HEK293 (cell line): ENCODE measurements at regions not wholly inside any gene's neighbourhood (a gene's known extent, or its start where the extent isn't known, plus 50 kb on each side); places are given as distances from the start of the nearest gene placed in this dataset.

ENCODE experiments used
- CTCF ChIA-PET: fragments of 350-600 bp; formaldehyde crosslinking; extraction: SDS; loops from one replicate; lab custom pipeline; 2021; ENCODE audit warnings: antibody characterized with exemption; lab: Yijun Ruan, JAX
- POLR2A ChIA-PET: fragments of 300-600 bp; formaldehyde crosslinking; extraction: SDS; loops from one replicate; lab custom pipeline; 2020; ENCODE audit warnings: antibody characterized with exemption, inconsistent platforms; lab: Yijun Ruan, JAX
- H3K27ac ChIP-seq: fragments of 200-500 bp; sonication (Bioruptor generic); 2 replicates; pipeline ENCODE4 v1.5.1; 2014; ENCODE audit warnings: low read depth, low read length, control low read depth, inconsistent platforms; ENCODE audit errors: extremely low read depth
- H3K36me3 ChIP-seq, 2 experiments: fragments of 200-500 bp in 1 of 2; sonication (Bioruptor generic) in 1 of 2; 1 replicate in 1 of 2; 2 replicates in 1 of 2; pipeline ENCODE4 v1.5.1; 2014 to 2017; ENCODE audit warnings: inconsistent platforms in 2 of 2, low read length in 2 of 2; ENCODE audit not compliant: control insufficient read depth in 2 of 2, insufficient read depth in 1 of 2
- H3K4me1 ChIP-seq: fragments of 200-500 bp; sonication (Bioruptor generic); 2 replicates; pipeline ENCODE4 v1.5.1; 2014; ENCODE audit warnings: mild to moderate bottlenecking, low read length, inconsistent platforms; ENCODE audit not compliant: control insufficient read depth, insufficient read depth
- H3K4me3 ChIP-seq: 2 replicates; pipeline ENCODE4 v1.5.1; 2011; ENCODE audit warnings: low read depth, mild to moderate bottlenecking, control low read depth, low read length, moderate library complexity
- H3K9me3 ChIP-seq: fragments of 200-500 bp; sonication (Bioruptor generic); 2 replicates; pipeline ENCODE4 v1.5.1; 2014; ENCODE audit warnings: low read depth, low read length, inconsistent platforms; ENCODE audit not compliant: control insufficient read depth, insufficient read depth
- BCL11B ChIP-seq: fragments of 450-650 bp; formaldehyde crosslinking; IDR thresholded peaks from 2 replicates; pipeline ENCODE4 v1.5.1; 2016; ENCODE audit warnings: low read depth, missing biosample characterization, missing genetic modification characterization
- GLI2 ChIP-seq: fragments of 450-650 bp; formaldehyde crosslinking; IDR thresholded peaks from 2 replicates; pipeline ENCODE4; 2017; ENCODE audit warnings: missing biosample characterization, missing genetic modification characterization, low read depth, borderline replicate concordance
- GLIS2 ChIP-seq: fragments of 450-650 bp; formaldehyde crosslinking; IDR thresholded peaks from 2 replicates; pipeline ENCODE4 v1.5.1; 2016; ENCODE audit warnings: missing biosample characterization, missing genetic modification characterization
- ZBTB1 ChIP-seq: fragments of 450-650 bp; formaldehyde crosslinking; IDR thresholded peaks from 2 replicates; pipeline ENCODE4 v1.5.1; 2016; ENCODE audit warnings: missing biosample characterization, missing genetic modification characterization
- ZFP41 ChIP-seq: fragments of 450-650 bp; formaldehyde crosslinking; IDR thresholded peaks from 2 replicates; pipeline ENCODE4 v1.5.1; 2016; ENCODE audit warnings: missing biosample characterization, missing genetic modification characterization, borderline replicate concordance
- ZFP69B ChIP-seq: fragments of 450-650 bp; formaldehyde crosslinking; IDR thresholded peaks from 2 replicates; pipeline ENCODE4 v1.5.1; 2016; ENCODE audit warnings: missing biosample characterization, missing genetic modification characterization
- ZNF112 ChIP-seq: fragments of 450-650 bp; formaldehyde crosslinking; IDR thresholded peaks from 2 replicates; pipeline ENCODE4 v1.5.0; 2017; ENCODE audit warnings: missing biosample characterization, missing genetic modification characterization
- ZNF138 ChIP-seq: fragments of 450-650 bp; formaldehyde crosslinking; IDR thresholded peaks from 2 replicates; pipeline ENCODE4 v1.5.1; 2016; ENCODE audit warnings: missing biosample characterization, missing genetic modification characterization, borderline replicate concordance
- ZNF155 ChIP-seq: fragments of 450-650 bp; formaldehyde crosslinking; IDR thresholded peaks from 2 replicates; pipeline ENCODE4 v1.5.1; 2016; ENCODE audit warnings: missing biosample characterization, missing genetic modification characterization
- ZNF580 ChIP-seq: fragments of 450-650 bp; formaldehyde crosslinking; IDR thresholded peaks from 2 replicates; pipeline ENCODE4 v1.5.1; 2016; ENCODE audit warnings: missing biosample characterization, missing genetic modification characterization
- ZNF600 ChIP-seq: fragments of 450-650 bp; formaldehyde crosslinking; IDR thresholded peaks from 2 replicates; pipeline ENCODE4 v1.5.1; 2016; ENCODE audit warnings: missing biosample characterization, missing genetic modification characterization
- ZNF664 ChIP-seq: fragments of 450-650 bp; formaldehyde crosslinking; IDR thresholded peaks from 2 replicates; pipeline ENCODE4 v1.5.1; 2016; ENCODE audit warnings: missing biosample characterization, missing genetic modification characterization
- ZNF692 ChIP-seq: fragments of 450-650 bp; formaldehyde crosslinking; IDR thresholded peaks from 2 replicates; pipeline ENCODE4 v1.5.1; 2016; ENCODE audit warnings: missing biosample characterization, missing genetic modification characterization
- ZNF704 ChIP-seq: fragments of 450-650 bp; formaldehyde crosslinking; IDR thresholded peaks from 2 replicates; pipeline ENCODE4 v1.5.1; 2016; ENCODE audit warnings: missing biosample characterization, missing genetic modification characterization
- ZNF768 ChIP-seq: fragments of 450-650 bp; formaldehyde crosslinking; IDR thresholded peaks from 2 replicates; pipeline ENCODE4 v1.5.1; 2018; ENCODE audit warnings: missing biosample characterization, mild to moderate bottlenecking, missing genetic modification characterization
- ZNF785 ChIP-seq: fragments of 450-650 bp; formaldehyde crosslinking; IDR thresholded peaks from 2 replicates; pipeline ENCODE4 v1.5.1; 2016; ENCODE audit warnings: missing biosample characterization, missing genetic modification characterization

GRCh38 chr11:44399968-44400367 lies 90.0 kb upstream of the ALX4 start:
- ChIA-PET POLR2A (no interaction called here), CTCF (no interaction called here)
- Histone ChIP-seq H3K4me3 (no peak overlapping the region), H3K9me3 (no peaks in the 10 kb centered on the region), H3K36me3 (no peaks in the 10 kb centered on the region), H3K27ac (no peak overlapping the region)
- TF ChIP-seq ZNF692: no peak
- TF ChIP-seq ZNF768 (tag by site-specific recombination): no peak
- TF ChIP-seq GLIS2 (tag by site-specific recombination): no peak
- peak; percentile 59; the same call in 1 of the 2 replicates for TF ChIP-seq ZNF664 (tag by site-specific recombination)
- TF ChIP-seq, all 188 proteins: peak for 1
- H3K4me1 ChIP-seq: no peaks in the 10 kb centered on the region

- POLR2A ChIA-PET: no interaction called here
- Histone ChIP-seq H3K27ac (no peak overlapping the region), H3K36me3 (no peaks in the 10 kb centered on the region), H3K4me1 (no peaks in the 10 kb centered on the region), H3K9me3 (no peaks in the 10 kb centered on the region), H3K4me3 (no peak overlapping the region)
- TF ChIP-seq ZFP41: no peak
- CTCF ChIA-PET: no interaction called here
These were observed 90.5 kb upstream of the ALX4 start for GRCh38 chr11:44400431-44400830.

- ChIA-PET POLR2A (no interaction called here), CTCF (no interaction called here)
- Histone ChIP-seq H3K36me3 (no peaks in the 10 kb centered on the region), H3K9me3 (no peaks in the 10 kb centered on the region), H3K4me3 (no peak overlapping the region), H3K27ac (no peak overlapping the region), H3K4me1 (no peaks in the 10 kb centered on the region)
- TF ChIP-seq ZNF600 (tag by site-specific recombination): no peak
These were observed 92.6 kb upstream of the ALX4 start for GRCh38 chr11:44402466-44403075.

- H3K36me3 ChIP-seq: no peaks in the 10 kb centered on the region
- POLR2A ChIA-PET: no interaction called here
- no peaks in the 10 kb centered on the region for H3K9me3 ChIP-seq
- no peak for TF ChIP-seq ZNF704 (tag by site-specific recombination)
- TF ChIP-seq ZFP69B (tag by site-specific recombination): no peak
- TF ChIP-seq GLI2: no peak
- no peak for TF ChIP-seq ZBTB1 (tag by site-specific recombination)
- no peak for TF ChIP-seq ZNF155 (tag by site-specific recombination)
- TF ChIP-seq ZNF580 (tag by site-specific recombination): no peak
- no peak for TF ChIP-seq BCL11B (tag by site-specific recombination)
- TF ChIP-seq ZNF138: no peak
- no peak for TF ChIP-seq ZNF785 (tag by site-specific recombination)
- TF ChIP-seq ZNF112: no peak
- H3K27ac ChIP-seq: no peak overlapping the region
- H3K4me1 ChIP-seq: no peaks in the 10 kb centered on the region
- H3K4me3 ChIP-seq: no peak overlapping the region
- CTCF ChIA-PET: interaction anchor here (0.5 kb wide), 1 partner anchor 137 kb away, joined by 4 read pairs; no protein-coding TSS in a partner anchor
These were observed 93.2 kb upstream of the ALX4 start for GRCh38 chr11:44403176-44403575.
